ENCODE measurements at regions not wholly inside any gene's neighbourhood (a gene's known extent, or its start where the extent isn't known, plus 50 kb on each side); places are given as distances from the start of the nearest gene placed in this dataset.
"Not testable (repeated sequence)": the region's sequence is repeated elsewhere in the genome, so short reads cannot be mapped to it uniquely, and the experiment has no call there.

DNA sequence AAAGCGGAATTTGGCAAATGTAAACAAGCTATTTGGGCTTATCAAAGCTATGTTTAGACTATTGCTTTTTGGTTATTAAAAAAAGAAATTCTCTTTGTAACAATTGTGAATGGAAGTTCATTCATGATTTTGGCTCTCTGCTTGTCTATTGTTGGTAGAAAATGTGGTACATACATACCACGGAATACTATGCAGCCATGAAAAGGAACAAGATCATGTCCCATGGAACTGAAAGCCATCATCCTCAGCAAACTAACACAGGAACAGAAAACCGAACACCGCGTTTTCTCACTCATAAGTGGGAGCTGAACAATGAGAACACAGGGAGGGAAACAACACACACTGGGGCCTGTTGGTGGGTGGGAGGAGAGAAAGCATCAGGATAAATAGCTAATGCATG lies 465.4 kb downstream of the SETD4 start:
- no peak overlapping the region for H3K4me3 ChIP-seq (ENCODE audit: low read depth, low read length)
- TF ChIP-seq, protein P1, sequence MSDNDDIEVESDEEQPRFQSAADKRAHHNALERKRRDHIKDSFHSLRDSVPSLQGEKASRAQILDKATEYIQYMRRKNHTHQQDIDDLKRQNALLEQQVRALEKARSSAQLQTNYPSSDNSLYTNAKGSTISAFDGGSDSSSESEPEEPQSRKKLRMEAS (IDR thresholded peaks at IDR 0.05; ENCODE audit: low read depth, low read length), result no peak
- TF ChIP-seq MYC (IDR thresholded peaks at IDR 0.05; ENCODE audit: low read depth, low read length) (no peak), CTCF (IDR thresholded peaks at IDR 0.05; ENCODE audit: low read depth, low read length) (no peak)
- no peak for DNase-seq (ENCODE audit: low read depth)

- no peak for TF ChIP-seq CTCF (IDR thresholded peaks at IDR 0.05; ENCODE audit: low read depth, low read length)
- no peak for TF ChIP-seq MYC (IDR thresholded peaks at IDR 0.05; ENCODE audit: low read depth, low read length)
- no peak for TF ChIP-seq POLR2A (IDR thresholded peaks at IDR 0.05; ENCODE audit: extremely low read depth, insufficient read length)
- TF ChIP-seq, protein P1 (IDR thresholded peaks at IDR 0.05; ENCODE audit: low read depth, low read length), result no peak
- peak; percentile 12 for DNase-seq (ENCODE audit: low read depth)
- H3K4me3 ChIP-seq (ENCODE audit: low read depth, low read length), result no peak overlapping the region
Measured at GRCh38 chr21:35593000-35593502, 467.3 kb downstream of the SETD4 start.

GRCh38 chr21:35590284-35590683 lies 470.0 kb downstream of the SETD4 start:
- H3K4me3 ChIP-seq (ENCODE audit: low read depth, low read length); DNase-seq (ENCODE audit: low read depth): not testable (repeated sequence)

- DNase-seq (ENCODE audit: low read depth), result no peak
- TF ChIP-seq MYC (IDR thresholded peaks at IDR 0.05; ENCODE audit: low read depth, low read length) (no peak), CTCF (IDR thresholded peaks at IDR 0.05; ENCODE audit: low read depth, low read length) (no peak), POLR2A (IDR thresholded peaks at IDR 0.05; ENCODE audit: extremely low read depth, insufficient read length) (no peak)
- TF ChIP-seq, protein P1 (IDR thresholded peaks at IDR 0.05; ENCODE audit: low read depth, low read length), result no peak
- H3K4me3 ChIP-seq (ENCODE audit: low read depth, low read length), result no peak overlapping the region
Measured at GRCh38 chr21:35587841-35588380, 472.4 kb downstream of the SETD4 start.

GRCh38 chr21:35586305-35586704 lies 474.0 kb downstream of the SETD4 start:
- no peak for DNase-seq (ENCODE audit: low read depth)
- TF ChIP-seq POLR2A (IDR thresholded peaks at IDR 0.05; ENCODE audit: extremely low read depth, insufficient read length) (no peak), MYC (IDR thresholded peaks at IDR 0.05; ENCODE audit: low read depth, low read length) (no peak), CTCF (IDR thresholded peaks at IDR 0.05; ENCODE audit: low read depth, low read length) (no peak)
- TF ChIP-seq, protein P1 (IDR thresholded peaks at IDR 0.05; ENCODE audit: low read depth, low read length), result no peak
- H3K4me3 ChIP-seq (ENCODE audit: low read depth, low read length), result no peak overlapping the region

DNA sequence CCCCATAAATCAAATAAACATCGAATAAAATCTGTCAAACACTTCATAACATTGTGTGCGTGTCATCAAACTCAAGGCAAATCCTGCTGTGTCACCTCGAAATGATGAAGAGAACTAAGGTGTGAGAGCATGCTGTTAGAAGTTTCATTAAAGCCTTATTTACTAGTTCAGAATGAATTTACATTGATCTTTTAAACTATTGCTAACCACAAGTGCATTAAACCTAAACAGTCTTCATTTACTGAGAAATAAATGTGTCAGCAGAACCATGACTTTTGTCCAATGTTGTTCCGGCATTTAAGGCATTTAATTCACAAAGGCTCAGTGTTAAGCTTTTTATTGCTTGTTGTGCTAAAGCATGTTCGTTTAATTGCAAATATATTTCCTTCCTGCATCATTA lies 474.4 kb downstream of the SETD4 start:
- no peak overlapping the region for H3K4me3 ChIP-seq (ENCODE audit: low read depth, low read length)
- TF ChIP-seq POLR2A (IDR thresholded peaks at IDR 0.05; ENCODE audit: extremely low read depth, insufficient read length), result no peak
- TF ChIP-seq, protein P1 (IDR thresholded peaks at IDR 0.05; ENCODE audit: low read depth, low read length), result no peak
- no peak for TF ChIP-seq MYC (IDR thresholded peaks at IDR 0.05; ENCODE audit: low read depth, low read length)
- no peak for TF ChIP-seq CTCF (IDR thresholded peaks at IDR 0.05; ENCODE audit: low read depth, low read length)
- DNase-seq (ENCODE audit: low read depth), result no peak
